ENCODE measurements at regions not wholly inside any gene's neighbourhood (a gene's known extent, or its start where the extent isn't known, plus 50 kb on each side); places are given as distances from the start of the nearest gene placed in this dataset.

GRCh38 chr1:221328371-221328770 lies 413.5 kb downstream of the DUSP10 start:
- peaks cover 0 to 8% (median 2%) of the 10 kb centered on the region in 4 donors for H3K4me1 ChIP-seq
- H3K9me3 ChIP-seq: peaks cover 0 to 17% (median 10%) of the 10 kb centered on the region in 3 donors
- no peak for DNase-seq
- H3K27me3 ChIP-seq: no peaks in the 10 kb centered on the region
- no peaks in the 10 kb centered on the region for H3K36me3 ChIP-seq
- no peak for TF ChIP-seq CTCF (IDR thresholded peaks at IDR 0.05)
- intact Hi-C loops (cut with DNase I; ENCODE audit: low total_unique reads): no loop called here
- H3K27ac ChIP-seq: no peak overlapping the region
- no peak overlapping the region for H3K4me3 ChIP-seq

- no peak overlapping the region for H3K27ac ChIP-seq
- H3K9me3 ChIP-seq: peaks cover 0 to 17% (median 10%) of the 10 kb centered on the region in 3 donors
- H3K36me3 ChIP-seq: no peaks in the 10 kb centered on the region
- intact Hi-C loops (cut with DNase I; ENCODE audit: low total_unique reads): no loop called here
- no peak for DNase-seq
- peaks cover 0 to 39% (median 25%) of the 10 kb centered on the region in 4 donors for H3K4me1 ChIP-seq
- no peak overlapping the region for H3K4me3 ChIP-seq
- no peak for TF ChIP-seq CTCF (IDR thresholded peaks at IDR 0.05)
- no peaks in the 10 kb centered on the region for H3K27me3 ChIP-seq
Observed at GRCh38 chr1:221331273-221332183, 410.4 kb downstream of the DUSP10 start.

- intact Hi-C loops (cut with DNase I; ENCODE audit: low total_unique reads): no loop called here
- DNase-seq: no peak
- H3K4me3 ChIP-seq: peak overlapping the region; percentile 6 to 8
- no peaks in the 10 kb centered on the region for H3K36me3 ChIP-seq
- TF ChIP-seq CTCF (IDR thresholded peaks at IDR 0.05): no peak
- peaks cover 0 to 45% (median 25%) of the 10 kb centered on the region in 4 donors for H3K4me1 ChIP-seq
- no peaks in the 10 kb centered on the region for H3K27me3 ChIP-seq
- H3K9me3 ChIP-seq: peaks cover 0 to 17% (median 10%) of the 10 kb centered on the region in 3 donors
- H3K27ac ChIP-seq: peak overlapping the region; percentile 73 to 79
Observed at GRCh38 chr1:221334062-221334461, 407.8 kb downstream of the DUSP10 start.

GRCh38 chr1:221335161-221336101 lies 406.5 kb downstream of the DUSP10 start:
- Histone ChIP-seq H3K4me1 (peaks cover 0 to 45% (median 25%) of the 10 kb centered on the region in 4 donors), H3K4me3 (peak overlapping the region; percentile 21 to 27), H3K9me3 (peaks cover 0 to 14% (median 10%) of the 10 kb centered on the region in 3 donors), H3K27me3 (no peaks in the 10 kb centered on the region), H3K27ac (peak overlapping the region; percentile 73 to 79), H3K36me3 (no peaks in the 10 kb centered on the region)
- no peak for TF ChIP-seq CTCF (IDR thresholded peaks at IDR 0.05)
- DNase-seq: peak; percentile 54 to 77
- intact Hi-C loops (cut with DNase I; ENCODE audit: low total_unique reads): no loop called here

GRCh38 chr1:221336126-221336525 lies 405.8 kb downstream of the DUSP10 start:
- intact Hi-C loops (cut with DNase I; ENCODE audit: low total_unique reads): no loop called here
- Histone ChIP-seq H3K9me3 (peaks cover 0 to 9% (median 6%) of the 10 kb centered on the region in 3 donors), H3K36me3 (no peaks in the 10 kb centered on the region), H3K27ac (peak overlapping the region; percentile 73 to 79), H3K4me1 (peaks cover 0 to 45% (median 25%) of the 10 kb centered on the region in 4 donors), H3K4me3 (peak overlapping the region; percentile 21 to 27), H3K27me3 (no peaks in the 10 kb centered on the region)
- TF ChIP-seq CTCF (IDR thresholded peaks at IDR 0.05): no peak
- no peak for DNase-seq
